H1 (cell line): ENCODE measurements at regions not wholly inside any gene's neighbourhood (a gene's known extent, or its start where the extent isn't known, plus 50 kb on each side); places are given as distances from the start of the nearest gene placed in this dataset.

Experiments used
- CTCF ChIA-PET: fragments of 300-600 bp; sonication (Branson Sonifier 250); formaldehyde crosslinking; loops from one replicate; lab custom pipeline; 2021; ENCODE audit not compliant: partially characterized antibody; lab: Charles Lee
- POLR2A ChIA-PET: fragments of 300-600 bp; sonication (Branson Sonifier 250); formaldehyde crosslinking; loops from one replicate; lab custom pipeline; 2021; ENCODE audit warnings: inconsistent platforms; ENCODE audit not compliant: partially characterized antibody; lab: Charles Lee
- DNase-seq, 2 experiments: peaks; one replicate each; pipeline versions ENCODE4 v3.0.0 to v3.0.0-alpha.2; 2010 to 2022; ENCODE audit warnings: low spot score in 2 of 2, low read depth in 1 of 2, mixed read lengths in 1 of 2
- FAIRE-seq: peaks from 2 replicates; lab custom pipeline; 2011; peaks lifted over from hg19 to GRCh38; lab: Jason Lieb, UNC
- H2AFZ ChIP-seq: 2 replicates; pipeline ENCODE4 v1.8.1; 2012; ENCODE audit warnings: low read length, inconsistent platforms
- H2AK5ac ChIP-seq: 2 replicates; pipeline ENCODE4 v1.6.1; 2013; ENCODE audit warnings: low read depth, low read length
- H2BK120ac ChIP-seq: replicated peaks from 2 replicates; pipeline ENCODE3; 2013; ENCODE audit warnings: low read depth, low read length, inconsistent platforms
- H2BK12ac ChIP-seq: 2 replicates; pipeline ENCODE4 v1.6.1; 2013; ENCODE audit warnings: low read depth, low read length
- H2BK15ac ChIP-seq: 2 replicates; pipeline ENCODE4 v1.6.1; 2013; ENCODE audit warnings: low read length
- H2BK20ac ChIP-seq: 2 replicates; pipeline ENCODE4 v1.6.1; 2013; ENCODE audit warnings: low read length
- H2BK5ac ChIP-seq: 2 replicates; pipeline ENCODE4 v1.6.1; 2013; ENCODE audit warnings: low read depth, low read length
- H3K14ac ChIP-seq: 2 replicates; pipeline ENCODE4 v1.6.1; 2013; ENCODE audit warnings: inconsistent platforms; ENCODE audit not compliant: insufficient read length
- H3K18ac ChIP-seq: 2 replicates; pipeline ENCODE4 v1.6.1; 2013; ENCODE audit warnings: low read length; ENCODE audit errors: extremely low read depth
- H3K23ac ChIP-seq: 2 replicates; pipeline ENCODE4 v1.6.1; 2013; ENCODE audit warnings: inconsistent platforms; ENCODE audit not compliant: insufficient read length
- H3K23me2 ChIP-seq: 2 replicates; pipeline ENCODE4 v1.6.1; 2013; ENCODE audit warnings: low read depth, low read length
- H3K27ac ChIP-seq: 2 replicates; pipeline ENCODE4 v1.6.1; 2011; ENCODE audit warnings: low read depth, low read length, inconsistent platforms
- H3K27me3 ChIP-seq, 4 experiments: replicated peaks in 1 of 4; 1 replicate in 1 of 4; 2 replicates in 3 of 4; pipeline versions ENCODE4 v1.6.1 to v1.8.1; 2011 to 2013; ENCODE audit warnings: low read length in 3 of 4, mild to moderate bottlenecking in 3 of 4, inconsistent platforms in 2 of 4, mixed read lengths in 2 of 4, moderate library complexity in 1 of 4; ENCODE audit not compliant: control insufficient read depth in 3 of 4, insufficient read depth in 3 of 4; ENCODE audit errors: extremely low read depth in 1 of 4
- H3K36me3 ChIP-seq, 4 experiments: 2 replicates each; pipeline versions ENCODE4 v1.6.1 to v1.8.1; 2011 to 2013; ENCODE audit warnings: mild to moderate bottlenecking in 4 of 4, low read length in 3 of 4, moderate library complexity in 2 of 4, control low read depth in 1 of 4, inconsistent platforms in 1 of 4; ENCODE audit not compliant: insufficient read depth in 4 of 4, control insufficient read depth in 2 of 4
- H3K4ac ChIP-seq: replicated peaks from 2 replicates; pipeline ENCODE3; 2013; ENCODE audit warnings: low read length, low read depth, mixed read lengths, inconsistent platforms; ENCODE audit not compliant: insufficient read length
- H3K4me1 ChIP-seq, 4 experiments: replicated peaks in 1 of 4; 1 replicate in 1 of 4; 2 replicates in 3 of 4; pipeline versions ENCODE4 v1.6.1 to v1.8.1; 2011 to 2013; ENCODE audit warnings: low read length in 3 of 4, inconsistent platforms in 2 of 4, mixed read lengths in 1 of 4; ENCODE audit not compliant: insufficient read depth in 4 of 4, control insufficient read depth in 3 of 4
- H3K4me2 ChIP-seq, 2 experiments: 2 replicates each; pipeline versions ENCODE4 v1.6.1 to v1.8.1; 2011 to 2013; ENCODE audit warnings: low read depth in 2 of 2, low read length in 2 of 2, control low read depth in 1 of 2, inconsistent platforms in 1 of 2, mild to moderate bottlenecking in 1 of 2; ENCODE audit not compliant: insufficient read depth in 1 of 2
- H3K4me3 ChIP-seq, 4 experiments: fragments of 200-600, 300-600 bp in 1 of 4; sonication (generic), shearing (Covaris generic), sonication (Bioruptor Twin) in 1 of 4; 2 replicates each; pipeline versions ENCODE4 v1.5.1 to v1.8.1; 2011 to 2016; ENCODE audit warnings: low read length in 4 of 4, low read depth in 3 of 4, control low read depth in 2 of 4, inconsistent platforms in 2 of 4, mild to moderate bottlenecking in 2 of 4, mixed read lengths in 1 of 4, moderate library complexity in 1 of 4; ENCODE audit not compliant: insufficient read depth in 2 of 4; ENCODE audit errors: extremely low read depth in 1 of 4
- H3K56ac ChIP-seq: replicated peaks from 2 replicates; pipeline ENCODE3; 2013; ENCODE audit warnings: low read depth, mild to moderate bottlenecking, mixed read lengths, low read length, inconsistent platforms; ENCODE audit not compliant: insufficient read length
- H3K79me1 ChIP-seq: 2 replicates; pipeline ENCODE4 v1.6.1; 2013; ENCODE audit warnings: low read depth, low read length, control low read depth
- H3K79me2 ChIP-seq, 2 experiments: 2 replicates each; pipeline versions ENCODE4 v1.6.1 to v1.8.1; 2012 to 2013; ENCODE audit warnings: low read length in 2 of 2, mild to moderate bottlenecking in 2 of 2, inconsistent platforms in 1 of 2; ENCODE audit not compliant: insufficient read depth in 2 of 2, control insufficient read depth in 1 of 2
- H3K9ac ChIP-seq, 4 experiments: replicated peaks in 1 of 4; 1 replicate in 1 of 4; 2 replicates in 3 of 4; pipeline versions ENCODE4 v1.6.1 to v1.8.1; 2011 to 2013; ENCODE audit warnings: low read depth in 3 of 4, low read length in 3 of 4, control low read depth in 2 of 4, mild to moderate bottlenecking in 2 of 4, moderate library complexity in 2 of 4, inconsistent platforms in 1 of 4; ENCODE audit errors: extremely low read depth in 1 of 4
- H3K9me3 ChIP-seq, 2 experiments: 2 replicates each; pipeline versions ENCODE4 v1.6.1 to v1.8.1; 2012 to 2013; ENCODE audit warnings: mild to moderate bottlenecking in 2 of 2, moderate library complexity in 2 of 2, control low read depth in 1 of 2, inconsistent platforms in 1 of 2, low read depth in 1 of 2, low read length in 1 of 2, mixed read lengths in 1 of 2; ENCODE audit not compliant: insufficient read depth in 2 of 2
- H4K20me1 ChIP-seq, 2 experiments: replicated peaks in 1 of 2; 2 replicates each; pipeline versions ENCODE3 to v1.8.1; 2011 to 2013; ENCODE audit warnings: inconsistent platforms in 2 of 2, low read length in 2 of 2, mild to moderate bottlenecking in 1 of 2; ENCODE audit not compliant: insufficient read depth in 2 of 2, control insufficient read depth in 1 of 2
- H4K5ac ChIP-seq: 2 replicates; pipeline ENCODE4 v1.6.1; 2013; ENCODE audit warnings: low read length, low read depth, mixed read lengths, inconsistent platforms; ENCODE audit not compliant: insufficient read length
- H4K8ac ChIP-seq: 2 replicates; pipeline ENCODE4 v1.8.0; 2013; ENCODE audit warnings: mild to moderate bottlenecking, moderate library complexity, low read length, inconsistent platforms; ENCODE audit not compliant: insufficient read depth; ENCODE audit errors: extremely low read depth
- H4K91ac ChIP-seq: replicated peaks from 2 replicates; pipeline ENCODE3; 2013; ENCODE audit warnings: low read length, mixed read lengths, inconsistent platforms; ENCODE audit not compliant: insufficient read length
- CEBPB ChIP-seq: IDR thresholded peaks from 2 replicates; pipeline ENCODE4 v1.6.1; 2012; ENCODE audit warnings: low read depth, low read length
- FOSL1 ChIP-seq: IDR thresholded peaks from 2 replicates; pipeline ENCODE4 v1.6.1; 2011; ENCODE audit warnings: mild to moderate bottlenecking, low read depth, low read length, moderate library complexity; ENCODE audit not compliant: insufficient read depth
- NANOG ChIP-seq: IDR thresholded peaks from 2 replicates; pipeline ENCODE4 v1.6.1; 2011; ENCODE audit warnings: low read length, low read depth, mild to moderate bottlenecking, inconsistent platforms; ENCODE audit not compliant: insufficient read depth, poor library complexity, severe bottlenecking
- RNF2 ChIP-seq: fragments of 200-900, 300-1000 bp; sonication (generic); IDR thresholded peaks from 2 replicates; pipeline ENCODE4 v1.7.1; 2016; ENCODE audit warnings: borderline replicate concordance, low read depth, mild to moderate bottlenecking, antibody characterized with exemption, low read length; ENCODE audit not compliant: poor library complexity, severe bottlenecking; ENCODE audit errors: missing control alignments
- SIRT6 ChIP-seq: IDR thresholded peaks from one replicate; pipeline ENCODE4 v1.7.1; 2012; ENCODE audit warnings: low read length, inconsistent platforms
- SIX5 ChIP-seq: IDR thresholded peaks from 2 replicates; pipeline ENCODE4 v1.6.1; 2011; ENCODE audit warnings: mild to moderate bottlenecking, low read depth, low read length
- SRF ChIP-seq: IDR thresholded peaks from 2 replicates; pipeline ENCODE4 v1.6.1; 2011; ENCODE audit warnings: mild to moderate bottlenecking, low read depth, low read length, moderate library complexity
- YY1 ChIP-seq: IDR thresholded peaks from 2 replicates; pipeline ENCODE4 v1.6.1; 2011; ENCODE audit warnings: low read depth, mild to moderate bottlenecking, low read length
- WGBS, 2 experiments: shearing (Covaris generic) in 1 of 2; methylation state at CpG; one replicate each; pipeline versions ENCODE4 v1.1.6 to v1.1.7; 2013 to 2015; ENCODE audit warnings: low lambda C conversion rate in 2 of 2, mixed read lengths in 2 of 2, inconsistent platforms in 1 of 2, low coverage in 1 of 2, missing lambda C conversion rate in 1 of 2; ENCODE audit not compliant: insufficient replicate concordance in 2 of 2, insufficient coverage in 1 of 2, insufficient read length in 1 of 2; ENCODE audit errors: extremely low coverage in 1 of 2, missing lambda C conversion rate in 1 of 2; 5-methylcytosine and 5-hydroxymethylcytosine counted together

GRCh38 chr6:5832668-5833067, 174.1 kb downstream of the NRN1 start:
- POLR2A ChIA-PET, result no interaction called here
- Histone ChIP-seq H2AFZ (no peak overlapping the region), H3K79me2 (no peaks in the 10 kb centered on the region), H4K91ac (no peak overlapping the region), H2AK5ac (no peak overlapping the region), H2BK12ac (no peak overlapping the region), H3K4me1 (peaks cover 0 to 4% (median 0%) of the 10 kb centered on the region in 4 experiments; a peak in 1 of 7 replicates), H3K4ac (no peak overlapping the region), H2BK15ac (no peak overlapping the region), H4K8ac (no peak overlapping the region), H3K23me2 (no peaks in the 10 kb centered on the region), H3K56ac (no peak overlapping the region), H4K5ac (no peak overlapping the region), H3K14ac (no peak overlapping the region), H3K79me1 (no peaks in the 10 kb centered on the region), H3K9ac (no peak overlapping the region), H3K23ac (no peak overlapping the region), H3K9me3 (peaks cover 0 to 4% of the 10 kb centered on the region in 2 experiments; a peak in 1 of 4 replicates), H2BK120ac (no peak overlapping the region), H2BK20ac (no peak overlapping the region), H4K20me1 (no peaks in the 10 kb centered on the region), H3K36me3 (no peaks in the 10 kb centered on the region), H3K4me2 (no peak overlapping the region), H3K18ac (no peak overlapping the region), H3K27me3 (no peaks in the 10 kb centered on the region; a peak in 1 of 7 replicates), H3K4me3 (no peak overlapping the region), H3K27ac (no peak overlapping the region), H2BK5ac (no peak overlapping the region)
- CTCF ChIA-PET, result interaction anchor here (1.0 to 2.0 kb wide), 4 partner anchors 17 to 410 kb away, joined by 3 to 5 read pairs (median 3); no protein-coding TSS in a partner anchor
- no peak for FAIRE-seq
- WGBS, 2 experiments, result 92% methylated on average over 3 of the region's 3 CpGs; no CpG with 5 or more reads in 1 of the 2 experiments
- no peak for DNase-seq
- no peak for TF ChIP-seq CEBPB
- TF ChIP-seq SRF, result no peak
- no peak for TF ChIP-seq SIRT6
- no peak for TF ChIP-seq YY1
- no peak for TF ChIP-seq FOSL1
- TF ChIP-seq SIX5, result no peak
- TF ChIP-seq NANOG, result no peak
- TF ChIP-seq RNF2, result no peak
